Suprapubic skin (tissue), 4 donors: ENCODE measurements at regions not wholly inside any gene's neighbourhood (a gene's known extent, or its start where the extent isn't known, plus 50 kb on each side); places are given as distances from the start of the nearest gene placed in this dataset.

Experiments used
- POLR2A ChIP-seq, 2 donors: fragments of 450-650 bp; IDR thresholded peaks; one replicate each; pipeline ENCODE4 v1.6.1; 2017; ENCODE audit warnings: antibody characterized with exemption in 2 of 2, mild to moderate bottlenecking in 2 of 2, moderate library complexity in 2 of 2
- POLR2AphosphoS5 ChIP-seq, 3 donors: sonication (generic); formaldehyde crosslinking; IDR thresholded peaks; one replicate each; pipeline ENCODE4 v1.6.1; 2017; ENCODE audit warnings: antibody characterized with exemption in 3 of 3
- TF ChIP-seq, protein P1 (sequence below), 2 donors: fragments of 200-600 bp in 1 of 2; fragments of 450-650 bp in 1 of 2; sonication (generic) in 1 of 2; IDR thresholded peaks; one replicate each; pipeline ENCODE4 v1.5.1; 2016 to 2019; ENCODE audit warnings: antibody characterized with exemption in 2 of 2, mild to moderate bottlenecking in 1 of 2, moderate library complexity in 1 of 2

- no peak for TF ChIP-seq POLR2AphosphoS5 (IDR thresholded peaks at IDR 0.05)
- TF ChIP-seq, protein P1, sequence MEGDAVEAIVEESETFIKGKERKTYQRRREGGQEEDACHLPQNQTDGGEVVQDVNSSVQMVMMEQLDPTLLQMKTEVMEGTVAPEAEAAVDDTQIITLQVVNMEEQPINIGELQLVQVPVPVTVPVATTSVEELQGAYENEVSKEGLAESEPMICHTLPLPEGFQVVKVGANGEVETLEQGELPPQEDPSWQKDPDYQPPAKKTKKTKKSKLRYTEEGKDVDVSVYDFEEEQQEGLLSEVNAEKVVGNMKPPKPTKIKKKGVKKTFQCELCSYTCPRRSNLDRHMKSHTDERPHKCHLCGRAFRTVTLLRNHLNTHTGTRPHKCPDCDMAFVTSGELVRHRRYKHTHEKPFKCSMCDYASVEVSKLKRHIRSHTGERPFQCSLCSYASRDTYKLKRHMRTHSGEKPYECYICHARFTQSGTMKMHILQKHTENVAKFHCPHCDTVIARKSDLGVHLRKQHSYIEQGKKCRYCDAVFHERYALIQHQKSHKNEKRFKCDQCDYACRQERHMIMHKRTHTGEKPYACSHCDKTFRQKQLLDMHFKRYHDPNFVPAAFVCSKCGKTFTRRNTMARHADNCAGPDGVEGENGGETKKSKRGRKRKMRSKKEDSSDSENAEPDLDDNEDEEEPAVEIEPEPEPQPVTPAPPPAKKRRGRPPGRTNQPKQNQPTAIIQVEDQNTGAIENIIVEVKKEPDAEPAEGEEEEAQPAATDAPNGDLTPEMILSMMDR (IDR thresholded peaks at IDR 0.05), result no peak
- no peak for TF ChIP-seq POLR2A (IDR thresholded peaks at IDR 0.05)
Observed at GRCh38 chr1:81431624-81432000, 369.1 kb upstream of the ADGRL2 start.
